H9 (cell line): ENCODE measurements at regions not wholly inside any gene's neighbourhood (a gene's known extent, or its start where the extent isn't known, plus 50 kb on each side); places are given as distances from the start of the nearest gene placed in this dataset.

ENCODE experiments used
- DNase-seq: peaks from one replicate; pipeline ENCODE4 v3.0.0-alpha.2; 2017
- H2AFZ ChIP-seq: one replicate; pipeline ENCODE4 v1.6.1; 2013; ENCODE audit warnings: mild to moderate bottlenecking, low read length, control low read depth, moderate library complexity
- H2AK5ac ChIP-seq: 2 replicates; pipeline ENCODE4 v1.6.1; 2013; ENCODE audit warnings: low read length, control low read depth, mixed read lengths; ENCODE audit not compliant: insufficient read length
- H2BK120ac ChIP-seq: one replicate; pipeline ENCODE4 v1.6.1; 2013; ENCODE audit warnings: low read depth, mild to moderate bottlenecking, low read length, control low read depth, inconsistent platforms; ENCODE audit not compliant: poor library complexity, severe bottlenecking
- H2BK12ac ChIP-seq: 2 replicates; pipeline ENCODE4 v1.6.1; 2013; ENCODE audit warnings: low read length, control low read depth, mixed read lengths, low read depth; ENCODE audit not compliant: insufficient read length
- H2BK15ac ChIP-seq: 2 replicates; pipeline ENCODE4 v1.6.1; 2013; ENCODE audit warnings: low read depth, low read length, control low read depth
- H2BK20ac ChIP-seq: one replicate; pipeline ENCODE4 v1.6.1; 2013; ENCODE audit warnings: low read depth, mild to moderate bottlenecking, low read length, control low read depth, inconsistent platforms; ENCODE audit not compliant: poor library complexity, severe bottlenecking
- H2BK5ac ChIP-seq: 2 replicates; pipeline ENCODE4 v1.6.1; 2013; ENCODE audit warnings: low read length, control low read depth, mixed read lengths; ENCODE audit not compliant: insufficient read length
- H3K14ac ChIP-seq: 2 replicates; pipeline ENCODE4 v1.6.1; 2013; ENCODE audit warnings: low read length, control low read depth; ENCODE audit not compliant: insufficient read depth
- H3K18ac ChIP-seq: 2 replicates; pipeline ENCODE4 v1.6.1; 2013; ENCODE audit warnings: low read depth, mild to moderate bottlenecking, mixed read lengths, low read length, control low read depth; ENCODE audit not compliant: insufficient read length
- H3K23ac ChIP-seq: 2 replicates; pipeline ENCODE4 v1.6.1; 2013; ENCODE audit warnings: low read length, control low read depth, mixed read lengths, low read depth; ENCODE audit not compliant: insufficient read length
- H3K23me2 ChIP-seq: 2 replicates; pipeline ENCODE4 v1.6.1; 2013; ENCODE audit warnings: low read depth, mild to moderate bottlenecking, mixed read lengths, low read length, control low read depth; ENCODE audit not compliant: insufficient read length, poor library complexity, severe bottlenecking
- H3K27ac ChIP-seq: 2 replicates; pipeline ENCODE4 v1.5.1; 2013; ENCODE audit warnings: low read length, control low read depth, mixed read lengths, low read depth; ENCODE audit not compliant: insufficient read length
- H3K27me3 ChIP-seq: 2 replicates; pipeline ENCODE4 v1.6.1; 2013; ENCODE audit warnings: low read length, control low read depth, inconsistent platforms; ENCODE audit not compliant: insufficient read depth
- H3K4ac ChIP-seq: 2 replicates; pipeline ENCODE4 v1.6.1; 2013; ENCODE audit warnings: low read depth, mild to moderate bottlenecking, control low read depth, inconsistent platforms, low read length, moderate library complexity
- H3K4me1 ChIP-seq: 2 replicates; pipeline ENCODE4 v1.6.1; 2013; ENCODE audit warnings: low read length, control low read depth, inconsistent platforms; ENCODE audit not compliant: insufficient read depth
- H3K4me2 ChIP-seq: 2 replicates; pipeline ENCODE4 v1.6.1; 2013; ENCODE audit warnings: low read length, control low read depth, mixed read lengths; ENCODE audit not compliant: insufficient read length, insufficient read depth
- H3K56ac ChIP-seq: 2 replicates; pipeline ENCODE4 v1.6.1; 2013; ENCODE audit warnings: low read depth, mild to moderate bottlenecking, mixed read lengths, low read length, control low read depth; ENCODE audit not compliant: insufficient read length
- H3K79me1 ChIP-seq: 2 replicates; pipeline ENCODE4 v1.6.1; 2013; ENCODE audit warnings: low read depth, mild to moderate bottlenecking, moderate library complexity, low read length, control low read depth, inconsistent platforms; ENCODE audit not compliant: insufficient read depth, poor library complexity, severe bottlenecking
- H3K79me2 ChIP-seq: 2 replicates; pipeline ENCODE4 v1.6.1; 2013; ENCODE audit warnings: low read length, control low read depth, inconsistent platforms; ENCODE audit not compliant: insufficient read depth
- H3K9ac ChIP-seq: 2 replicates; pipeline ENCODE4 v1.6.1; 2013; ENCODE audit warnings: low read length, control low read depth, mixed read lengths; ENCODE audit not compliant: insufficient read length; ENCODE audit errors: extremely low read depth
- H3K9me3 ChIP-seq: one replicate; pipeline ENCODE4 v1.6.1; 2013; ENCODE audit warnings: low read depth, low read length, inconsistent platforms; ENCODE audit not compliant: control insufficient read depth
- H3T11ph ChIP-seq: one replicate; pipeline ENCODE4 v1.6.1; 2013; ENCODE audit warnings: mild to moderate bottlenecking, low read length, control low read depth, inconsistent platforms
- H4K20me1 ChIP-seq: one replicate; pipeline ENCODE4 v1.6.1; 2013; ENCODE audit not compliant: control insufficient read depth, insufficient read length, insufficient read depth
- H4K5ac ChIP-seq: 2 replicates; pipeline ENCODE4 v1.6.1; 2013; ENCODE audit warnings: low read depth, mild to moderate bottlenecking, mixed read lengths, low read length, control low read depth; ENCODE audit not compliant: insufficient read length
- H4K8ac ChIP-seq: replicated peaks from 2 replicates; pipeline ENCODE4 v1.6.1; 2013; ENCODE audit warnings: low read length, control low read depth, mixed read lengths, low read depth; ENCODE audit not compliant: insufficient read length
- H4K91ac ChIP-seq: 2 replicates; pipeline ENCODE4 v1.6.1; 2013; ENCODE audit warnings: low read depth, mild to moderate bottlenecking, moderate library complexity, mixed read lengths, low read length, control low read depth; ENCODE audit not compliant: insufficient read length
- H3K27ac Mint-ChIP-seq, 3 experiments: 2 replicates in 2 of 3; 3 replicates in 1 of 3; pipeline ENCODE4 v1.8.0; 2020 to 2021; ENCODE audit warnings: mixed read lengths in 3 of 3, mild to moderate bottlenecking in 1 of 3, moderate library complexity in 1 of 3
- H3K27me3 Mint-ChIP-seq: 2 replicates; pipeline ENCODE4 v1.8.0; 2021; ENCODE audit warnings: low read depth, mild to moderate bottlenecking, moderate library complexity, mixed read lengths
- H3K36me3 Mint-ChIP-seq, 3 experiments: 2 replicates in 2 of 3; 3 replicates in 1 of 3; pipeline ENCODE4 v1.8.0; 2020 to 2021; ENCODE audit warnings: low read depth in 3 of 3, mixed read lengths in 3 of 3; ENCODE audit not compliant: insufficient read depth in 1 of 3
- H3K4me1 Mint-ChIP-seq, 2 experiments: 2 replicates each; pipeline ENCODE4 v1.8.0; 2020; ENCODE audit warnings: mixed read lengths in 2 of 2
- H3K4me3 Mint-ChIP-seq, 2 experiments: 2 replicates in 1 of 2; 3 replicates in 1 of 2; pipeline ENCODE4 v1.8.0; 2020 to 2021; ENCODE audit warnings: mild to moderate bottlenecking in 2 of 2, mixed read lengths in 2 of 2, moderate library complexity in 1 of 2
- H3K9me3 Mint-ChIP-seq, 2 experiments: 2 replicates in 1 of 2; 3 replicates in 1 of 2; pipeline ENCODE4 v1.8.0; 2020; ENCODE audit warnings: mild to moderate bottlenecking in 2 of 2, mixed read lengths in 2 of 2, moderate library complexity in 1 of 2
- WGBS: extraction: QIAGEN DNeasy Blood & Tissue Kit; methylation state at CpG from one replicate; pipeline ENCODE4 v1.1.7; 2013; ENCODE audit warnings: missing lambda C conversion rate, low lambda C conversion rate, mixed read lengths; ENCODE audit not compliant: insufficient read length; ENCODE audit errors: extremely low coverage; 5-methylcytosine and 5-hydroxymethylcytosine counted together
- TF ChIP-seq, protein P1 (sequence below): fragments of 200-600 bp; sonication (generic); conservative IDR thresholded peaks from 3 replicates; pipeline ENCODE4 v1.8.0; 2021; ENCODE audit warnings: antibody characterized with exemption, mild to moderate bottlenecking

DNA sequence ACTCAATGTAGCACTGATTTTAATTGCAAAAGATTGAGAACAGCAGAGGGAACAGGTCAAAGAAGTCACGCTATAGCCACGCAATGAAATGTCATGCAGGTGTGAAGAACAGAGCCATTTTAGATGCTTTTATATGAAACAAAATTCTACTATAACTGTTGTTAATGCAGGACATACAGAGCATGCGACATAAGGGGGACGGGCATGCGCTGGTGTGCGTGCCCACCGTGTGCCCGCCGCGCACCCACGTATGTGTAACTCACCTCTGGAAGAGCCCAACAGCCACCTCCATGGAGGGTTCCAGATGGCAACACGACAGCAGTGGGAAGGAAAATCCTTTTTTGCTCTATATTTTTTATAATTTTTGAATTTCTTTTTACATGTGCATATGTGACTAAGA is 410.0 kb upstream of the RNF32 start:
- Histone ChIP-seq H3K56ac (no peak overlapping the region), H2BK12ac (no peak overlapping the region), H3K14ac (no peak overlapping the region), H3K4me2 (no peak overlapping the region), H3K9me3 (no peaks in the 10 kb centered on the region), H3K23me2 (no peaks in the 10 kb centered on the region), H3K9ac (no peak overlapping the region), H2BK15ac (no peak overlapping the region), H3K4ac (no peak overlapping the region), H3T11ph (no peak overlapping the region), H4K8ac (no peak overlapping the region), H2BK5ac (no peak overlapping the region), H3K23ac (no peak overlapping the region), H2BK20ac (no peak overlapping the region), H3K18ac (no peak overlapping the region), H4K20me1 (no peaks in the 10 kb centered on the region), H3K4me1 (no peaks in the 10 kb centered on the region), H3K27ac (no peak overlapping the region), H3K79me2 (no peaks in the 10 kb centered on the region), H3K79me1 (no peaks in the 10 kb centered on the region), H4K5ac (no peak overlapping the region), H2BK120ac (no peak overlapping the region), H3K27me3 (no peaks in the 10 kb centered on the region), H4K91ac (no peak overlapping the region), H2AK5ac (no peak overlapping the region), H2AFZ (no peak overlapping the region)
- no CpG with 5 or more reads among the region's 12 CpGs for WGBS
- Mint-ChIP-seq H3K27ac (no peak overlapping the region), H3K36me3 (no peaks in the 10 kb centered on the region), H3K9me3 (peaks cover 4 to 5% of the 10 kb centered on the region in 2 experiments; a peak in 4 of 5 replicates), H3K27me3 (no peaks in the 10 kb centered on the region), H3K4me3 (no peak overlapping the region), H3K4me1 (no peaks in the 10 kb centered on the region)
- no peak for DNase-seq
- TF ChIP-seq, protein P1, sequence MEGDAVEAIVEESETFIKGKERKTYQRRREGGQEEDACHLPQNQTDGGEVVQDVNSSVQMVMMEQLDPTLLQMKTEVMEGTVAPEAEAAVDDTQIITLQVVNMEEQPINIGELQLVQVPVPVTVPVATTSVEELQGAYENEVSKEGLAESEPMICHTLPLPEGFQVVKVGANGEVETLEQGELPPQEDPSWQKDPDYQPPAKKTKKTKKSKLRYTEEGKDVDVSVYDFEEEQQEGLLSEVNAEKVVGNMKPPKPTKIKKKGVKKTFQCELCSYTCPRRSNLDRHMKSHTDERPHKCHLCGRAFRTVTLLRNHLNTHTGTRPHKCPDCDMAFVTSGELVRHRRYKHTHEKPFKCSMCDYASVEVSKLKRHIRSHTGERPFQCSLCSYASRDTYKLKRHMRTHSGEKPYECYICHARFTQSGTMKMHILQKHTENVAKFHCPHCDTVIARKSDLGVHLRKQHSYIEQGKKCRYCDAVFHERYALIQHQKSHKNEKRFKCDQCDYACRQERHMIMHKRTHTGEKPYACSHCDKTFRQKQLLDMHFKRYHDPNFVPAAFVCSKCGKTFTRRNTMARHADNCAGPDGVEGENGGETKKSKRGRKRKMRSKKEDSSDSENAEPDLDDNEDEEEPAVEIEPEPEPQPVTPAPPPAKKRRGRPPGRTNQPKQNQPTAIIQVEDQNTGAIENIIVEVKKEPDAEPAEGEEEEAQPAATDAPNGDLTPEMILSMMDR, result no peak
